ENCODE measurements at regions not wholly inside any gene's neighbourhood (a gene's known extent, or its start where the extent isn't known, plus 50 kb on each side); places are given as distances from the start of the nearest gene placed in this dataset.

- H3K27ac ChIP-seq (ENCODE audit: low read depth, low read length), result no peak overlapping the region
- H3K4me3 ChIP-seq (ENCODE audit: low read depth, low read length), result no peak overlapping the region
- no peaks in the 10 kb centered on the region for H3K4me1 ChIP-seq (ENCODE audit: control insufficient read depth, insufficient read depth, low read length)
- H3K27me3 ChIP-seq (ENCODE audit: control insufficient read depth, insufficient read depth, low read length), result no peaks in the 10 kb centered on the region
- no peaks in the 10 kb centered on the region for H3K36me3 ChIP-seq (ENCODE audit: control insufficient read depth, insufficient read depth, low read length)
- H3K9ac ChIP-seq (ENCODE audit: low read length), result no peak overlapping the region
- no peaks in the 10 kb centered on the region for H3K9me3 ChIP-seq (ENCODE audit: control insufficient read depth, insufficient read depth, low read depth, low read length)
Measured at GRCh38 chr4:10283761-10284160, 167.2 kb upstream of the WDR1 start.

DNA sequence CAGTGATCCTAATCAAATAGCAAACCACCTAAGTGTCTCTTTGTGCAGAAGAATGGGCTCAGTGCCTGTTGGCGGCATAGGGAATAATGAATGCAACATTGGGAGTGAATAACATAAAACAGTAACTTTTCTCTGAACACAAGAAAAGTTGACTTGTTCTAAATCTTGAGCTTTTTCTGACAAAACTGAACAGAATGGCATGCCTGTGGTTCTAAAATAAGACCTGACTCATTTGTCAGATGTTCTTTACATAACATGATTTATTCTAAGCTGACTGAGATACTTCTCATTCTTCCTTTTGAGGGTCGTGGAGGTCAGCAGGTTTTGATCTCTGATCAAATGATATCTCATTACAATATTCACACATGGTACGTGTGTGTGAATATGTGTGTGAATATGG is 165.4 kb upstream of the WDR1 start:
- no peak overlapping the region for H3K4me3 ChIP-seq (ENCODE audit: low read depth, low read length)
- H3K9ac ChIP-seq (ENCODE audit: low read length), result no peak overlapping the region
- no peaks in the 10 kb centered on the region for H3K9me3 ChIP-seq (ENCODE audit: control insufficient read depth, insufficient read depth, low read depth, low read length)
- peaks cover 4% of the 10 kb centered on the region; the same call in 1 of the 2 replicates for H3K27me3 ChIP-seq (ENCODE audit: control insufficient read depth, insufficient read depth, low read length)
- H3K4me1 ChIP-seq (ENCODE audit: control insufficient read depth, insufficient read depth, low read length), result no peaks in the 10 kb centered on the region
- H3K36me3 ChIP-seq (ENCODE audit: control insufficient read depth, insufficient read depth, low read length), result no peaks in the 10 kb centered on the region
- H3K27ac ChIP-seq (ENCODE audit: low read depth, low read length), result no peak overlapping the region

GRCh38 chr4:10279261-10279660 is 162.7 kb upstream of the WDR1 start:
- Histone ChIP-seq H3K9me3 (ENCODE audit: control insufficient read depth, insufficient read depth, low read depth, low read length) (no peaks in the 10 kb centered on the region), H3K9ac (ENCODE audit: low read length) (no peak overlapping the region), H3K27ac (ENCODE audit: low read depth, low read length) (no peak overlapping the region), H3K36me3 (ENCODE audit: control insufficient read depth, insufficient read depth, low read length) (no peaks in the 10 kb centered on the region), H3K27me3 (ENCODE audit: control insufficient read depth, insufficient read depth, low read length) (peaks cover 9% of the 10 kb centered on the region; the same call in 1 of the 2 replicates), H3K4me1 (ENCODE audit: control insufficient read depth, insufficient read depth, low read length) (no peaks in the 10 kb centered on the region), H3K4me3 (ENCODE audit: low read depth, low read length) (no peak overlapping the region)

- Histone ChIP-seq H3K27me3 (ENCODE audit: control insufficient read depth, insufficient read depth, low read length) (peaks cover 9% of the 10 kb centered on the region; the same call in 1 of the 2 replicates), H3K27ac (ENCODE audit: low read depth, low read length) (no peak overlapping the region), H3K4me1 (ENCODE audit: control insufficient read depth, insufficient read depth, low read length) (no peaks in the 10 kb centered on the region), H3K36me3 (ENCODE audit: control insufficient read depth, insufficient read depth, low read length) (no peaks in the 10 kb centered on the region), H3K4me3 (ENCODE audit: low read depth, low read length) (no peak overlapping the region), H3K9me3 (ENCODE audit: control insufficient read depth, insufficient read depth, low read depth, low read length) (no peaks in the 10 kb centered on the region), H3K9ac (ENCODE audit: low read length) (no peak overlapping the region)
Measured at GRCh38 chr4:10278071-10278470, 161.5 kb upstream of the WDR1 start.

DNA sequence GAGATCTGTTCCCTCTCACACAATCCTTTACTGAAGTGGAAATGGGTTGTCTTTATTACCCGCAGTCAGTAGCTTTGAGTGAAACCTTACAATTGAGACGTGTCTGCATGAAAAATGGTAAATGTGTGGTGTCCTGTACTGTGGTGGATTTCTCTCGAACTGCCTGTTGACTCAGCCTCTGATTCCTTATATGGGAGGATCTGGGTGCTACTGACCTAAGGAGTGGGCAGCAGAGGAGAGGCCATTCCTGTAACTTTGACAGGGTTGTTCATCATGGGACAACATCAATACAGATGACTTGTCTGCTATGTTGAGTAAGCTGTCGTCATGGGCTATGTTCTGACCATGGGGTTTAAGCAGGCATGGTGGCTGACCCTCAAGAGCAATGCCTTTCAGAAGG is 159.6 kb upstream of the WDR1 start:
- peaks cover 12% of the 10 kb centered on the region; the same call in 1 of the 2 replicates for H3K27me3 ChIP-seq (ENCODE audit: control insufficient read depth, insufficient read depth, low read length)
- H3K27ac ChIP-seq (ENCODE audit: low read depth, low read length), result no peak overlapping the region
- H3K9ac ChIP-seq (ENCODE audit: low read length), result no peak overlapping the region
- no peaks in the 10 kb centered on the region for H3K36me3 ChIP-seq (ENCODE audit: control insufficient read depth, insufficient read depth, low read length)
- no peaks in the 10 kb centered on the region for H3K4me1 ChIP-seq (ENCODE audit: control insufficient read depth, insufficient read depth, low read length)
- no peaks in the 10 kb centered on the region for H3K9me3 ChIP-seq (ENCODE audit: control insufficient read depth, insufficient read depth, low read depth, low read length)
- H3K4me3 ChIP-seq (ENCODE audit: low read depth, low read length), result no peak overlapping the region

GRCh38 chr4:10275696-10276095 is 159.1 kb upstream of the WDR1 start:
- no peak overlapping the region for H3K27ac ChIP-seq (ENCODE audit: low read depth, low read length)

DNA sequence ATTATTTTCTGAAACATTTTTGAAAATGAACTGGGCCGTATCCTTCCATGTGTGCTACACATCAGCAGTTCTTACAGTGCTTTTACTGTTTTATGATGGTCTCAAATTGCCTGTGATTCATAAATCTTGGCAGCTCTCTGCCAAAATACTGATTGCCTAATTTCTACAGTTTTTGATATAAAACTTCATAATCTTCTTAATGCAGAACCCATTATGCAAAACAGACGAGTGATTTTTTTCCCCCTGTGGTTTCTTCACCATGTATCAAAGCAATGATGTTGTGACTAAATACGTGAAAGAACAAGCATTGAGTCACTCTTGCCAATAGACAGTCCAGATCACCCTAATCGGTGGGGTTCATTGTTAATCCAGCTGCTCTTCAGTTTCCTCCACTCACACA is 156.4 kb upstream of the WDR1 start:
- Histone ChIP-seq H3K27ac (ENCODE audit: low read depth, low read length) (no peak overlapping the region), H3K9ac (ENCODE audit: low read length) (no peak overlapping the region), H3K27me3 (ENCODE audit: control insufficient read depth, insufficient read depth, low read length) (peaks cover 30% of the 10 kb centered on the region; the same call in 1 of the 2 replicates), H3K4me1 (ENCODE audit: control insufficient read depth, insufficient read depth, low read length) (no peaks in the 10 kb centered on the region), H3K9me3 (ENCODE audit: control insufficient read depth, insufficient read depth, low read depth, low read length) (no peaks in the 10 kb centered on the region), H3K36me3 (ENCODE audit: control insufficient read depth, insufficient read depth, low read length) (no peaks in the 10 kb centered on the region), H3K4me3 (ENCODE audit: low read depth, low read length) (no peak overlapping the region)

More at GRCh38 chr4:10275696-10276095, 159.1 kb upstream of the WDR1 start:
- Histone ChIP-seq H3K4me1 (ENCODE audit: control insufficient read depth, insufficient read depth, low read length) (no peaks in the 10 kb centered on the region), H3K9ac (ENCODE audit: low read length) (no peak overlapping the region), H3K9me3 (ENCODE audit: control insufficient read depth, insufficient read depth, low read depth, low read length) (no peaks in the 10 kb centered on the region), H3K27me3 (ENCODE audit: control insufficient read depth, insufficient read depth, low read length) (peaks cover 12% of the 10 kb centered on the region; the same call in 1 of the 2 replicates), H3K4me3 (ENCODE audit: low read depth, low read length) (no peak overlapping the region), H3K36me3 (ENCODE audit: control insufficient read depth, insufficient read depth, low read length) (no peaks in the 10 kb centered on the region)

GRCh38 chr4:10272511-10272910 is 155.9 kb upstream of the WDR1 start:
- no peaks in the 10 kb centered on the region for H3K9me3 ChIP-seq (ENCODE audit: control insufficient read depth, insufficient read depth, low read depth, low read length)
- no peaks in the 10 kb centered on the region for H3K4me1 ChIP-seq (ENCODE audit: control insufficient read depth, insufficient read depth, low read length)
- H3K9ac ChIP-seq (ENCODE audit: low read length), result no peak overlapping the region
- H3K4me3 ChIP-seq (ENCODE audit: low read depth, low read length), result no peak overlapping the region
- H3K27ac ChIP-seq (ENCODE audit: low read depth, low read length), result no peak overlapping the region
- H3K27me3 ChIP-seq (ENCODE audit: control insufficient read depth, insufficient read depth, low read length), result peaks cover 31% of the 10 kb centered on the region; the same call in 1 of the 2 replicates
- no peaks in the 10 kb centered on the region for H3K36me3 ChIP-seq (ENCODE audit: control insufficient read depth, insufficient read depth, low read length)

GRCh38 chr4:10267066-10267465 is 150.5 kb upstream of the WDR1 start:
- peaks cover 23% of the 10 kb centered on the region; the same call in 1 of the 2 replicates for H3K27me3 ChIP-seq (ENCODE audit: control insufficient read depth, insufficient read depth, low read length)
- no peaks in the 10 kb centered on the region for H3K9me3 ChIP-seq (ENCODE audit: control insufficient read depth, insufficient read depth, low read depth, low read length)
- H3K4me3 ChIP-seq (ENCODE audit: low read depth, low read length), result no peak overlapping the region
- H3K27ac ChIP-seq (ENCODE audit: low read depth, low read length), result no peak overlapping the region
- no peaks in the 10 kb centered on the region for H3K36me3 ChIP-seq (ENCODE audit: control insufficient read depth, insufficient read depth, low read length)
- no peaks in the 10 kb centered on the region for H3K4me1 ChIP-seq (ENCODE audit: control insufficient read depth, insufficient read depth, low read length)
- no peak overlapping the region for H3K9ac ChIP-seq (ENCODE audit: low read length)

GRCh38 chr4:10260777-10261176 is 144.2 kb upstream of the WDR1 start:
- H3K36me3 ChIP-seq (ENCODE audit: control insufficient read depth, insufficient read depth, low read length), result no peaks in the 10 kb centered on the region
- no peaks in the 10 kb centered on the region for H3K4me1 ChIP-seq (ENCODE audit: control insufficient read depth, insufficient read depth, low read length)
- no peak overlapping the region for H3K4me3 ChIP-seq (ENCODE audit: low read depth, low read length)
- no peak overlapping the region for H3K9ac ChIP-seq (ENCODE audit: low read length)
- no peaks in the 10 kb centered on the region for H3K9me3 ChIP-seq (ENCODE audit: control insufficient read depth, insufficient read depth, low read depth, low read length)
- no peaks in the 10 kb centered on the region; the same call in 1 of the 2 replicates for H3K27me3 ChIP-seq (ENCODE audit: control insufficient read depth, insufficient read depth, low read length)
- no peak overlapping the region for H3K27ac ChIP-seq (ENCODE audit: low read depth, low read length)

- no peaks in the 10 kb centered on the region for H3K4me1 ChIP-seq (ENCODE audit: control insufficient read depth, insufficient read depth, low read length)
- H3K27ac ChIP-seq (ENCODE audit: low read depth, low read length), result no peak overlapping the region
- no peak overlapping the region for H3K4me3 ChIP-seq (ENCODE audit: low read depth, low read length)
- H3K9ac ChIP-seq (ENCODE audit: low read length), result no peak overlapping the region
- H3K27me3 ChIP-seq (ENCODE audit: control insufficient read depth, insufficient read depth, low read length), result no peaks in the 10 kb centered on the region; the same call in 1 of the 2 replicates
- no peaks in the 10 kb centered on the region for H3K9me3 ChIP-seq (ENCODE audit: control insufficient read depth, insufficient read depth, low read depth, low read length)
- H3K36me3 ChIP-seq (ENCODE audit: control insufficient read depth, insufficient read depth, low read length), result no peaks in the 10 kb centered on the region
Measured at GRCh38 chr4:10259976-10260375, 143.4 kb upstream of the WDR1 start.

DNA sequence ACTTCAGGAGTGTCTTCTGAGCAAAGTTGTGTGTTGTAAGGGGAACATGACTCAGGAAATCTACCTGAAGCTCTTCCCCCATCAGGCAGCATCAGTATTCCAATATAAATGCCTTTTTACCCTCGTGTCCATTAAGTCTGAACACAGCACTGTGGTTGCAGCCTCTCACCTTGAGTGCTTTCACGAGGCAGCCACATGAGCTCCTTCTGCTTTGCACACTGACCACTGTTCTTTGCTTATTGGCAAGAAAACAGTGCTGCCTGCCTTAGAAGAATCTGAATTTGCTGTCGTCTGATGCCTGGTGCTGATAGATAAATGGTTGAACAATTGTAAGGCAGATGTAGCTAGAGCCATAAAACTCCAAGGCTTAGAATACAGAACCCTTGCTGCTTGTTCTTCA is 139.6 kb upstream of the WDR1 start:
- H3K9ac ChIP-seq (ENCODE audit: low read length), result no peak overlapping the region
- no peaks in the 10 kb centered on the region for H3K36me3 ChIP-seq (ENCODE audit: control insufficient read depth, insufficient read depth, low read length)
- no peaks in the 10 kb centered on the region; the same call in 1 of the 2 replicates for H3K27me3 ChIP-seq (ENCODE audit: control insufficient read depth, insufficient read depth, low read length)
- H3K27ac ChIP-seq (ENCODE audit: low read depth, low read length), result no peak overlapping the region
- no peak overlapping the region for H3K4me3 ChIP-seq (ENCODE audit: low read depth, low read length)
- no peaks in the 10 kb centered on the region for H3K9me3 ChIP-seq (ENCODE audit: control insufficient read depth, insufficient read depth, low read depth, low read length)
- H3K4me1 ChIP-seq (ENCODE audit: control insufficient read depth, insufficient read depth, low read length), result no peaks in the 10 kb centered on the region

Data from HUES6 (cell line).